Prostate gland (tissue), 2 donors: ENCODE measurements at regions not wholly inside any gene's neighbourhood (a gene's known extent, or its start where the extent isn't known, plus 50 kb on each side); places are given as distances from the start of the nearest gene placed in this dataset.

Experiments used
- DNase-seq: peaks from one replicate; pipeline ENCODE4 v3.0.0-alpha.2; 2019; ENCODE audit warnings: low spot score
- H3K27ac ChIP-seq, 2 donors: fragments of 200-600 bp; sonication (generic); 2 replicates each; pipeline ENCODE4 v1.5.1; 2017 to 2019
- H3K27me3 ChIP-seq: fragments of 200-600 bp; sonication (generic); replicated peaks from 2 replicates; pipeline ENCODE4 v1.5.1; 2019; ENCODE audit not compliant: insufficient read depth
- H3K36me3 ChIP-seq, 2 donors: fragments of 200-600 bp; sonication (generic); 1 replicate in 1 of 2; 2 replicates in 1 of 2; pipeline versions ENCODE4 v1.5.1 to v1.8.1; 2017 to 2019
- H3K4me1 ChIP-seq: fragments of 200-600 bp; sonication (generic); replicated peaks from 2 replicates; pipeline ENCODE4 v1.5.1; 2019
- H3K4me3 ChIP-seq, 2 donors: fragments of 200-600 bp; sonication (generic); 2 replicates each; pipeline ENCODE4 v1.5.1; 2017 to 2019
- H3K9me3 ChIP-seq: fragments of 200-600 bp; sonication (generic); 2 replicates; pipeline ENCODE4 v1.5.1; 2017
- CTCF ChIP-seq, 4 experiments: fragments of 200-600 bp in 2 of 4; fragments of 450-650 bp in 2 of 4; sonication (generic) in 2 of 4; IDR thresholded peaks; 1 replicate in 3 of 4; 2 replicates in 1 of 4; pipeline ENCODE4 v1.5.1; 2016 to 2019; ENCODE audit warnings: antibody characterized with exemption in 4 of 4, mild to moderate bottlenecking in 2 of 4, moderate library complexity in 2 of 4
- POLR2A ChIP-seq: fragments of 450-650 bp; IDR thresholded peaks from one replicate; pipeline ENCODE4 v1.6.1; 2016; ENCODE audit warnings: antibody characterized with exemption, mild to moderate bottlenecking
- POLR2AphosphoS5 ChIP-seq: sonication (generic); formaldehyde crosslinking; IDR thresholded peaks from one replicate; pipeline ENCODE4 v1.6.1; 2017; ENCODE audit warnings: antibody characterized with exemption
- WGBS: methylation state at CpG from one replicate; pipeline ENCODE4 v1.1.5; 2018; 5-methylcytosine and 5-hydroxymethylcytosine counted together
- intact Hi-C: fragments of 100-400 bp; cut with DNase I; formaldehyde crosslinking; loops from one replicate; pipeline ENCODE4 v1.14.2; 2022

GRCh38 chr1:4526747-4527146, 127.7 kb upstream of the AJAP1 start:
- H3K27me3 ChIP-seq = no peaks in the 10 kb centered on the region
- 56% methylated on average over 8 of the region's 8 CpGs for WGBS

DNA sequence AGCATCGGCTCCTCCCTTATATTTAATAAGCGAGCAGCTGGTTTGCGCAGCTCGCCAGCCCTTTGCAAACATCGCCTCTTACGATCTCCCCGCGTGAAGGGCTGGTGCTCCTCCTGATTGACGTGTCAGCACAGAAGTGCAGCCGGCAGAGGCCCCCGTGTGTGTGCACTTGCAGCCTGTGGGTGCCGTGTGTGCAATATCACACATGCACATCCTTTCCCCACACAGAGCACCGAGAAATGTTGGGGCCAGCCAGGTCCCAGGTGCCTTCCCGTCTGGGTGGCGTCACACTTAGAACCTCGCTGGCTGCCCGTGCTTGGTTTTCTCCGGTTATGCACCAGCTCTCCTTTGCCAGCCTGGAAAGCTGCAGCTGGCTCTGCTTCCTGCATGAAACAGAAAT, 126.6 kb upstream of the AJAP1 start:
- Histone ChIP-seq H3K27me3 (no peaks in the 10 kb centered on the region), H3K36me3 (no peaks in the 10 kb centered on the region), H3K9me3 (no peaks in the 10 kb centered on the region), H3K4me3 (no peak overlapping the region), H3K27ac (no peak overlapping the region), H3K4me1 (no peaks in the 10 kb centered on the region)
- 25% methylated on average over 18 of the region's 18 CpGs for WGBS
- intact Hi-C loops = no loop called here
- no peak for DNase-seq
- TF ChIP-seq POLR2A (no peak), POLR2AphosphoS5 (no peak), CTCF (IDR thresholded peaks at IDR 0.05) (no peak)

More at GRCh38 chr1:4526747-4527146, 127.7 kb upstream of the AJAP1 start:
- Histone ChIP-seq H3K4me1 (no peaks in the 10 kb centered on the region), H3K4me3 (no peak overlapping the region), H3K9me3 (no peaks in the 10 kb centered on the region), H3K27ac (no peak overlapping the region), H3K36me3 (no peaks in the 10 kb centered on the region)
- TF ChIP-seq POLR2A = no peak
- no peak for TF ChIP-seq POLR2AphosphoS5
- TF ChIP-seq CTCF (IDR thresholded peaks at IDR 0.05) = no peak
- no peak for DNase-seq
- intact Hi-C loops = no loop called here

GRCh38 chr1:4528590-4528989, 125.8 kb upstream of the AJAP1 start:
- H3K36me3 ChIP-seq = no peaks in the 10 kb centered on the region
- H3K27ac ChIP-seq = no peak overlapping the region
- H3K4me1 ChIP-seq = no peaks in the 10 kb centered on the region
- DNase-seq = no peak
- H3K4me3 ChIP-seq = no peak overlapping the region
- no peak for TF ChIP-seq POLR2AphosphoS5
- TF ChIP-seq CTCF (IDR thresholded peaks at IDR 0.05) = no peak
- no peak for TF ChIP-seq POLR2A
- no peaks in the 10 kb centered on the region for H3K9me3 ChIP-seq
- no peaks in the 10 kb centered on the region for H3K27me3 ChIP-seq
- intact Hi-C loops = no loop called here
- 78% methylated on average over 10 of the region's 10 CpGs for WGBS

DNA sequence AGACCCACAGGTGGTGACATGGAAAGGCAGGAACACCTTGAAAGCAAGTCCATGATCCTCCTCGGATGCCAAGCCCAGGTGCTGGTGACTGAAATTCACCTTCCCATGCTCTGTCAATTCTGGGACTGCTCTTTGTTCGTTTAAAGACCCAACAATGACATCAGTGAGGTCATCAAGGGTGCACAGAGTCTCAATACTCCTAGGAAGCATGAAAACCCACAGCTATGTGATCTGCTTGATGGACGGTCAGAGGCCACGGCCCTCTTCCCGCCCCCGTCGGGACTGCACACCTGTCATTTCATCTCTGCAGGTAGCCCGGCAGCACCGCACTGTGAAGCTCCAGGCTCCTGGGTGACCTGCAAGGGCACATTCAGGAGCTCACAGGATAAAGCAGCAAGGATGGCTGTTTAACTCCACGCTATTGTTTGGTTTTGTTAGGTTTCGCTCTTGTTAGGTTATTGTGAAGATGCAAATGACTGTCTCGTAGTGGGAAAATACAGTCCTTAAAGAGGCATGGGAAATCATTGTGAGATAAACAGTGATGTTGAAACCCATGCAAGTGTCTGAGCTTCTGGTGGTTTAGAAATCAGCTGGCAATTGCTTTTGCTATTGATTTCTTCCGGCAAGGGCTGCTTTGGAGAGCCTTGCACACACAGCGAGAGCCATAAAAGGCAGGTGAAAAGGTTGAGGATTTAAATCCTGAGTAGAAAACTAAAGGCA, 124.8 kb upstream of the AJAP1 start:
- Histone ChIP-seq H3K27me3 (no peaks in the 10 kb centered on the region), H3K27ac (no peak overlapping the region), H3K9me3 (no peaks in the 10 kb centered on the region), H3K36me3 (no peaks in the 10 kb centered on the region), H3K4me1 (no peaks in the 10 kb centered on the region), H3K4me3 (no peak overlapping the region)
- WGBS = 48% methylated on average over 14 of the region's 14 CpGs
- no peak for DNase-seq
- intact Hi-C loops = no loop called here
- TF ChIP-seq POLR2A (no peak), CTCF (IDR thresholded peaks at IDR 0.05) (no peak), POLR2AphosphoS5 (no peak)

- 88% methylated on average over 9 of the region's 9 CpGs for WGBS
- intact Hi-C loops = no loop called here
- no peaks in the 10 kb centered on the region for H3K27me3 ChIP-seq
Observed at GRCh38 chr1:4530166-4530785, 124.1 kb upstream of the AJAP1 start.

More at GRCh38 chr1:4530166-4530785, 124.1 kb upstream of the AJAP1 start:
- Histone ChIP-seq H3K27ac (no peak overlapping the region), H3K4me3 (no peak overlapping the region), H3K9me3 (no peaks in the 10 kb centered on the region), H3K4me1 (no peaks in the 10 kb centered on the region), H3K36me3 (no peaks in the 10 kb centered on the region)
- DNase-seq = no peak
- TF ChIP-seq POLR2A (no peak), POLR2AphosphoS5 (no peak), CTCF (IDR thresholded peaks at IDR 0.05) (no peak)
